Endothelial cell of umbilical vein (primary cell): ENCODE measurements at regions not wholly inside any gene's neighbourhood (a gene's known extent, or its start where the extent isn't known, plus 50 kb on each side); places are given as distances from the start of the nearest gene placed in this dataset.

ENCODE experiments used
- EZH2 ChIP-seq: IDR thresholded peaks from 2 replicates; pipeline ENCODE4 v1.6.1; 2012; ENCODE audit warnings: borderline replicate concordance, low read depth, mild to moderate bottlenecking, moderate library complexity, low read length, inconsistent platforms; ENCODE audit not compliant: severe bottlenecking
- GATA2 ChIP-seq: IDR thresholded peaks from 2 replicates; pipeline ENCODE4 v1.7.0; 2011; ENCODE audit warnings: low read depth, mild to moderate bottlenecking, moderate library complexity, mixed read lengths, low read length; ENCODE audit not compliant: insufficient read length, insufficient read depth
- TF ChIP-seq, protein P1 (sequence below), 2 donors: IDR thresholded peaks; 1 replicate in 1 of 2; 2 replicates in 1 of 2; pipeline ENCODE4 v1.5.1; 2011; ENCODE audit warnings: low read length in 2 of 2, mild to moderate bottlenecking in 2 of 2, moderate library complexity in 2 of 2, control low read depth in 1 of 2, inconsistent platforms in 1 of 2, low read depth in 1 of 2; ENCODE audit not compliant: insufficient read depth in 1 of 2; ENCODE audit errors: extremely low read depth in 1 of 2

DNA sequence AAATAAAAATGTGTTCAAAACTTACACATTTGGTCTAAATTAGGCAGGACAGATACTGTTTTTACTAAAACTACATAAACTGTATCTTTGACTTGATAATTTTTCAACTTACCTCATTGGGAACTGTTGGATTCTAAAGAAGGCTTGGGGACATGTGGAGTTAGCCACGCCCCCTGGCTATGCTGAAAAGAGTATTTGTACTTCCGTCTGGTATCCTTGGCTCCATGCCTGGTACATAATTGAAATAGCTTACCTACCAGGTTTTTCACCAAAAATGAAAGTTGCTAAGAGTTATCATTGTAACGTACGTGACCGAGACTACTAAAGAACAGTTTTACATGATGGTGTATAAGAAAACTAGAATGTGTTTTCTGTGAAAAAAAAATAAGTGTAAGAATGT lies 604.8 kb upstream of the IGFBP3 start:
- TF ChIP-seq, protein P1, sequence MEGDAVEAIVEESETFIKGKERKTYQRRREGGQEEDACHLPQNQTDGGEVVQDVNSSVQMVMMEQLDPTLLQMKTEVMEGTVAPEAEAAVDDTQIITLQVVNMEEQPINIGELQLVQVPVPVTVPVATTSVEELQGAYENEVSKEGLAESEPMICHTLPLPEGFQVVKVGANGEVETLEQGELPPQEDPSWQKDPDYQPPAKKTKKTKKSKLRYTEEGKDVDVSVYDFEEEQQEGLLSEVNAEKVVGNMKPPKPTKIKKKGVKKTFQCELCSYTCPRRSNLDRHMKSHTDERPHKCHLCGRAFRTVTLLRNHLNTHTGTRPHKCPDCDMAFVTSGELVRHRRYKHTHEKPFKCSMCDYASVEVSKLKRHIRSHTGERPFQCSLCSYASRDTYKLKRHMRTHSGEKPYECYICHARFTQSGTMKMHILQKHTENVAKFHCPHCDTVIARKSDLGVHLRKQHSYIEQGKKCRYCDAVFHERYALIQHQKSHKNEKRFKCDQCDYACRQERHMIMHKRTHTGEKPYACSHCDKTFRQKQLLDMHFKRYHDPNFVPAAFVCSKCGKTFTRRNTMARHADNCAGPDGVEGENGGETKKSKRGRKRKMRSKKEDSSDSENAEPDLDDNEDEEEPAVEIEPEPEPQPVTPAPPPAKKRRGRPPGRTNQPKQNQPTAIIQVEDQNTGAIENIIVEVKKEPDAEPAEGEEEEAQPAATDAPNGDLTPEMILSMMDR (IDR thresholded peaks at IDR 0.05; ENCODE audit: extremely low read depth in 1 of 2, insufficient read depth in 1 of 2, low read depth in 1 of 2, low read length in 2 of 2), result no peak
- TF ChIP-seq GATA2, result no peak
- TF ChIP-seq EZH2, result no peak
